HG02852 (cell line): ENCODE measurements at regions not wholly inside any gene's neighbourhood (a gene's known extent, or its start where the extent isn't known, plus 50 kb on each side); places are given as distances from the start of the nearest gene placed in this dataset.
"Not testable (repeated sequence)": the region's sequence is repeated elsewhere in the genome, so short reads cannot be mapped to it uniquely, and the experiment has no call there.

ENCODE experiments used
- ATAC-seq: cut with Tn5 transposase; IDR thresholded peaks from one replicate; pipeline ENCODE4 v1.9.1; 2021; ENCODE audit warnings: mild to moderate bottlenecking, moderate library complexity; ENCODE audit not compliant: unreplicated experiment

- ATAC-seq: no peak
These were observed 78.8 kb downstream of the IGLL1 start for GRCh38 chr22:23501261-23501619.

GRCh38 chr22:23500508-23501260 is 79.4 kb downstream of the IGLL1 start:
- no peak for ATAC-seq

GRCh38 chr22:23499845-23500500 is 80.1 kb downstream of the IGLL1 start:
- ATAC-seq: no peak

GRCh38 chr22:23498811-23499798 is 81.0 kb downstream of the IGLL1 start:
- ATAC-seq: no peak

- not testable (repeated sequence) for ATAC-seq
These were observed 82.2 kb downstream of the IGLL1 start for GRCh38 chr22:23497889-23498288.

GRCh38 chr22:23497016-23497885 is 82.8 kb downstream of the IGLL1 start:
- ATAC-seq: no peak

- no peak for ATAC-seq
These were observed 83.7 kb downstream of the IGLL1 start for GRCh38 chr22:23496445-23496833.

- ATAC-seq: no peak
These were observed 84.3 kb downstream of the IGLL1 start for GRCh38 chr22:23495614-23496444.

GRCh38 chr22:23494930-23495266 is 85.2 kb downstream of the IGLL1 start:
- no peak for ATAC-seq

- ATAC-seq: no peak
These were observed 94.6 kb downstream of the IGLL1 start for GRCh38 chr22:23485490-23485889.

- ATAC-seq: no peak
These were observed 95.4 kb downstream of the IGLL1 start for GRCh38 chr22:23484651-23485050.

GRCh38 chr22:23481369-23481768 is 98.7 kb downstream of the IGLL1 start:
- no peak for ATAC-seq

- ATAC-seq: no peak
These were observed 101.9 kb downstream of the IGLL1 start for GRCh38 chr22:23478175-23478574.

GRCh38 chr22:23474531-23474930 is 105.6 kb downstream of the IGLL1 start:
- ATAC-seq: not testable (repeated sequence)

- no peak for ATAC-seq
These were observed 106.2 kb downstream of the IGLL1 start for GRCh38 chr22:23473901-23474300.

GRCh38 chr22:23472376-23472775 is 107.7 kb downstream of the IGLL1 start:
- ATAC-seq: not testable (repeated sequence)

GRCh38 chr22:23471698-23472097 is 108.4 kb downstream of the IGLL1 start:
- ATAC-seq: no peak

GRCh38 chr22:23470811-23471389 is 109.2 kb downstream of the IGLL1 start:
- ATAC-seq: no peak

GRCh38 chr22:23467721-23468294 is 112.3 kb downstream of the IGLL1 start:
- no peak for ATAC-seq
